ENCODE measurements at regions not wholly inside any gene's neighbourhood (a gene's known extent, or its start where the extent isn't known, plus 50 kb on each side); places are given as distances from the start of the nearest gene placed in this dataset.

DNA sequence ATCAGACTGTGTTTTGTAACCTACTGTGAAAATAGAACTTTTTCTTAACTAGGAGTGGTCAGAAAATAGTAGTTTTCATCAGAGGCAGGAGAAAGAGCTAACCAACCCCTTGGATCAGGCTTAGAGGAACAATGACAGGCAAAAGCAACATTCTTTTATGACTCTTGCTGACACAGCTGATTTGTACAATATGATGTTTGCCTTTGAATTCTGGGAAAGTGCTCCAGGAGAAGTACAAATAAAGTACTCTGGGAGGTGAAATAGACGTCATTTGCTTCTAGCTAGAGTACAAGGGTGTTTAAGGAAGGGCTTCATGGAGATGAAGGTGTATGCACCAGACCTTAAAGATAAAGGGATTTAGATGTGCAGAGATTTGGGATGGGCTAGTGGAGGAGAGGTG is 75.1 kb upstream of the KIAA1217 start:
- DNase-seq (ENCODE audit: low spot score) = no peak
- TF ChIP-seq CTCF (IDR thresholded peaks at IDR 0.05) = no peak
- ATAC-seq (ENCODE audit: low FRiP score) = no peak

DNA sequence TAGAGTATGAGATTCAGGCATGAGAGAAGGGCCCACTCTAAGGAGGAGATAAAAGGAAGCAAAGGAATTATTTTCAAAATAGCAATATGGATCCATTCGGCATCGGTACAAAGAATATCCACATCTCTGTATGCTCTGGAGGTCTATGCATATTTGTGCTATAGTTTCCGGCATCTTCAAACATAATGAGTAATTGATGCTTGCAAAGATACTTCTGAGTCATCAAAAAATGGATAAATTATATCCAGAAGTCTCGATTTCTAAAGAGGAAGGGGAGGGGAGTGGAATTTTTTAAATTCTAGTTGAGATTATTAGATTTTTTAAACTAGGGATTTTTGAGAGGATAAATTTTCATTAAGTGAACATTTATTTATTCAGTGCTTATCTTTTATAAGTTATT is 72.9 kb upstream of the KIAA1217 start:
- TF ChIP-seq CTCF (IDR thresholded peaks at IDR 0.05) = no peak
- no peak for DNase-seq (ENCODE audit: low spot score)
- ATAC-seq (ENCODE audit: low FRiP score) = no peak

GRCh38 chr10:24147321-24147720 is 61.6 kb upstream of the KIAA1217 start:
- no peak for TF ChIP-seq CTCF (IDR thresholded peaks at IDR 0.05)
- DNase-seq (ENCODE audit: low spot score) = no peak
- ATAC-seq (ENCODE audit: low FRiP score) = no peak

GRCh38 chr10:24149640-24150039 is 59.3 kb upstream of the KIAA1217 start:
- DNase-seq (ENCODE audit: low spot score) = no peak
- no peak for TF ChIP-seq CTCF (IDR thresholded peaks at IDR 0.05)
- ATAC-seq (ENCODE audit: low FRiP score) = no peak

DNA sequence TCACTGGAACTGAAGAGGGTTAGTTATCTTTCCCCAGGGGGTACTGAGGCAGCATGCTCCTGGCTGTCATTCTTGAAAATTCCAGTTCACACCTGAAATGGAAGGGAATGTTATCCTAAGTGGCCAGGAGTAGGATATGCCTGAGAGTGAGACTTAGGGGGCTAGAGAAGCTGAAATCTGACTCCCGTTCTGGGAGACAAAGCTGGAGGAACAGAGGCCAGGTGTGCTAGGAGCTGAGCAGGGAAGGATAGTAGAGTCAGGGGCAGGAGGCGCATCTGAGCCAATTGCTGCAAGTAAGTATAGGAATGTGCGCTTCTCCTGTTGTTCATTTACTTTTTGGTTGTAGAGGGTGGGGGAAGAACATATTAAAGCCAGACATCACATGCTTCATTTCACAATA is 58.1 kb upstream of the KIAA1217 start:
- ATAC-seq (ENCODE audit: low FRiP score) (no peak), DNase-seq (ENCODE audit: low spot score) (no peak)
- TF ChIP-seq CTCF (IDR thresholded peaks at IDR 0.05) = no peak

GRCh38 chr10:24152270-24152669 is 56.7 kb upstream of the KIAA1217 start:
- DNase-seq (ENCODE audit: low spot score) = no peak
- no peak for TF ChIP-seq CTCF (IDR thresholded peaks at IDR 0.05)
- ATAC-seq (ENCODE audit: low FRiP score) = no peak

DNA sequence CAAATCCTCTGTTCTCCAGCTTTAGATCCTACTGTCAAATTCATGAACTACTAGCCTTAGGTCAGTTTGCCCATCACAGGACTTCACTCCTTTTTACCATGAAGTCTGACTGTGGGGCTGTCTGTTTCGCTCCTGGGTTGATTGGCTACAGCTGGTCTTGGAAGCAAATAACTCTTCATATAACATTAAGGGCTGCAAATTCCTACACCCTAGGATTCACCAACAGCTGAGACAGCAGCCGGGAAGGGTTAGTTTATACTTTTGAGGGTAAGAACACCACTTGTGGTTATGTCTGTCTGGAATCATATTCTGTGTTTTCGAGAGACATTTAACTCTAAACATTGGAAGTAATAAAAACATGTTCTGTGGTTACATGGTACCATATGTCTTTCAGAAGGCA is 55.9 kb upstream of the KIAA1217 start:
- TF ChIP-seq CTCF (IDR thresholded peaks at IDR 0.05) = no peak
- no peak for DNase-seq (ENCODE audit: low spot score)
- ATAC-seq (ENCODE audit: low FRiP score) = no peak
